RWPE2 (cell line): ENCODE measurements at regions not wholly inside any gene's neighbourhood (a gene's known extent, or its start where the extent isn't known, plus 50 kb on each side); places are given as distances from the start of the nearest gene placed in this dataset.

Experiments used
- ATAC-seq: fragments of 200-7000 bp; cut with Tn5 transposase; 3 replicates; pipeline ENCODE4 v1.9.1; 2021; ENCODE audit warnings: low read depth
- DNase-seq: peaks from one replicate; pipeline ENCODE4 v3.0.0-alpha.2; 2020; ENCODE audit warnings: low spot score
- H3K27ac ChIP-seq: fragments of 450-650 bp; 2 replicates; pipeline ENCODE4 v1.5.1; 2017; ENCODE audit warnings: mild to moderate bottlenecking; ENCODE audit not compliant: poor library complexity, severe bottlenecking
- H3K27me3 ChIP-seq: fragments of 250-450 bp; sonication (Bioruptor Pico); 2 replicates; pipeline ENCODE4 v1.5.1; 2021; ENCODE audit warnings: mild to moderate bottlenecking, moderate library complexity; ENCODE audit not compliant: insufficient read depth, poor library complexity, severe bottlenecking
- H3K36me3 ChIP-seq: fragments of 250-450 bp; sonication (Bioruptor Pico); 2 replicates; pipeline ENCODE4 v1.5.1; 2020; ENCODE audit warnings: low read depth, mild to moderate bottlenecking, moderate library complexity
- H3K4me1 ChIP-seq: fragments of 250-450 bp; sonication (Bioruptor Pico); 2 replicates; pipeline ENCODE4 v1.5.1; 2021; ENCODE audit warnings: mild to moderate bottlenecking, moderate library complexity; ENCODE audit not compliant: insufficient read depth, poor library complexity, severe bottlenecking
- H3K4me3 ChIP-seq: fragments of 250-450 bp; sonication (Bioruptor Pico); 2 replicates; pipeline ENCODE4 v1.5.1; 2021; ENCODE audit warnings: mild to moderate bottlenecking, moderate library complexity; ENCODE audit not compliant: severe bottlenecking
- H3K9me3 ChIP-seq: fragments of 250-450 bp; sonication (Bioruptor Pico); 2 replicates; pipeline ENCODE4 v1.5.1; 2021; ENCODE audit warnings: mild to moderate bottlenecking, moderate library complexity; ENCODE audit not compliant: severe bottlenecking
- CTCF ChIP-seq: fragments of 450-650 bp; IDR thresholded peaks from one replicate; pipeline ENCODE4 v1.5.1; 2017; ENCODE audit warnings: mild to moderate bottlenecking, moderate library complexity; ENCODE audit not compliant: poor library complexity, severe bottlenecking

- peaks cover 6% of the 10 kb centered on the region for H3K9me3 ChIP-seq
- H3K4me1 ChIP-seq = no peaks in the 10 kb centered on the region
- no peak overlapping the region for H3K4me3 ChIP-seq
- no peak overlapping the region for H3K27ac ChIP-seq
- DNase-seq = no peak
- TF ChIP-seq CTCF = no peak
- no peaks in the 10 kb centered on the region for H3K27me3 ChIP-seq
- H3K36me3 ChIP-seq = no peaks in the 10 kb centered on the region
- no peak for ATAC-seq
Measured at GRCh38 chr14:44352201-44352600, 154.9 kb downstream of the FSCB start.

- Histone ChIP-seq H3K27me3 (no peaks in the 10 kb centered on the region), H3K9me3 (peaks cover 12% of the 10 kb centered on the region), H3K4me1 (no peaks in the 10 kb centered on the region), H3K4me3 (no peak overlapping the region), H3K36me3 (no peaks in the 10 kb centered on the region), H3K27ac (no peak overlapping the region)
- TF ChIP-seq CTCF = no peak
- ATAC-seq (no peak), DNase-seq (no peak)
Measured at GRCh38 chr14:44347316-44347715, 159.8 kb downstream of the FSCB start.

GRCh38 chr14:44341116-44341515, 166.0 kb downstream of the FSCB start:
- no peak for ATAC-seq
- no peak for TF ChIP-seq CTCF

GRCh38 chr14:44339862-44340261, 167.2 kb downstream of the FSCB start:
- Histone ChIP-seq H3K9me3 (no peaks in the 10 kb centered on the region), H3K36me3 (no peaks in the 10 kb centered on the region), H3K4me3 (no peak overlapping the region), H3K27me3 (peaks cover 9% of the 10 kb centered on the region), H3K4me1 (no peaks in the 10 kb centered on the region), H3K27ac (no peak overlapping the region)
- TF ChIP-seq CTCF = no peak
- ATAC-seq (no peak), DNase-seq (no peak)

More at GRCh38 chr14:44341116-44341515, 166.0 kb downstream of the FSCB start:
- no peak for DNase-seq
- Histone ChIP-seq H3K27ac (no peak overlapping the region), H3K9me3 (no peaks in the 10 kb centered on the region), H3K27me3 (peaks cover 4% of the 10 kb centered on the region), H3K36me3 (no peaks in the 10 kb centered on the region), H3K4me1 (no peaks in the 10 kb centered on the region), H3K4me3 (no peak overlapping the region)

GRCh38 chr14:44339231-44339630, 167.9 kb downstream of the FSCB start:
- no peak for DNase-seq
- Histone ChIP-seq H3K27me3 (peaks cover 9% of the 10 kb centered on the region), H3K36me3 (no peaks in the 10 kb centered on the region), H3K9me3 (no peaks in the 10 kb centered on the region), H3K27ac (no peak overlapping the region), H3K4me1 (no peaks in the 10 kb centered on the region), H3K4me3 (no peak overlapping the region)
- no peak for TF ChIP-seq CTCF
- ATAC-seq = peak; percentile 74
